Prostate gland (tissue), 2 donors: ENCODE measurements at regions not wholly inside any gene's neighbourhood (a gene's known extent, or its start where the extent isn't known, plus 50 kb on each side); places are given as distances from the start of the nearest gene placed in this dataset.

ENCODE experiments used
- CTCF ChIP-seq, 4 experiments: fragments of 200-600 bp in 2 of 4; fragments of 450-650 bp in 2 of 4; sonication (generic) in 2 of 4; IDR thresholded peaks; 1 replicate in 3 of 4; 2 replicates in 1 of 4; pipeline ENCODE4 v1.5.1; 2016 to 2019; ENCODE audit warnings: antibody characterized with exemption in 4 of 4, mild to moderate bottlenecking in 2 of 4, moderate library complexity in 2 of 4
- POLR2A ChIP-seq: fragments of 450-650 bp; IDR thresholded peaks from one replicate; pipeline ENCODE4 v1.6.1; 2016; ENCODE audit warnings: antibody characterized with exemption, mild to moderate bottlenecking
- POLR2AphosphoS5 ChIP-seq: sonication (generic); formaldehyde crosslinking; IDR thresholded peaks from one replicate; pipeline ENCODE4 v1.6.1; 2017; ENCODE audit warnings: antibody characterized with exemption

GRCh38 chr2:225326969-225327368 is 72.5 kb upstream of the NYAP2 start:
- no peak for TF ChIP-seq CTCF (IDR thresholded peaks at IDR 0.05)
- TF ChIP-seq POLR2A, result no peak
- no peak for TF ChIP-seq POLR2AphosphoS5
